H1 (cell line): ENCODE measurements at regions not wholly inside any gene's neighbourhood (a gene's known extent, or its start where the extent isn't known, plus 50 kb on each side); places are given as distances from the start of the nearest gene placed in this dataset.

Experiments used
- CTCF ChIA-PET: fragments of 300-600 bp; sonication (Branson Sonifier 250); formaldehyde crosslinking; loops from one replicate; lab custom pipeline; 2021; ENCODE audit not compliant: partially characterized antibody; lab: Charles Lee
- POLR2A ChIA-PET: fragments of 300-600 bp; sonication (Branson Sonifier 250); formaldehyde crosslinking; loops from one replicate; lab custom pipeline; 2021; ENCODE audit warnings: inconsistent platforms; ENCODE audit not compliant: partially characterized antibody; lab: Charles Lee
- DNase-seq, 2 experiments: peaks; one replicate each; pipeline versions ENCODE4 v3.0.0 to v3.0.0-alpha.2; 2010 to 2022; ENCODE audit warnings: low spot score in 2 of 2, low read depth in 1 of 2, mixed read lengths in 1 of 2
- FAIRE-seq: peaks from 2 replicates; lab custom pipeline; 2011; peaks lifted over from hg19 to GRCh38; lab: Jason Lieb, UNC
- H2AFZ ChIP-seq: 2 replicates; pipeline ENCODE4 v1.8.1; 2012; ENCODE audit warnings: low read length, inconsistent platforms
- H2AK5ac ChIP-seq: 2 replicates; pipeline ENCODE4 v1.6.1; 2013; ENCODE audit warnings: low read depth, low read length
- H2BK120ac ChIP-seq: replicated peaks from 2 replicates; pipeline ENCODE3; 2013; ENCODE audit warnings: low read depth, low read length, inconsistent platforms
- H2BK12ac ChIP-seq: 2 replicates; pipeline ENCODE4 v1.6.1; 2013; ENCODE audit warnings: low read depth, low read length
- H2BK15ac ChIP-seq: 2 replicates; pipeline ENCODE4 v1.6.1; 2013; ENCODE audit warnings: low read length
- H2BK20ac ChIP-seq: 2 replicates; pipeline ENCODE4 v1.6.1; 2013; ENCODE audit warnings: low read length
- H2BK5ac ChIP-seq: 2 replicates; pipeline ENCODE4 v1.6.1; 2013; ENCODE audit warnings: low read depth, low read length
- H3K14ac ChIP-seq: 2 replicates; pipeline ENCODE4 v1.6.1; 2013; ENCODE audit warnings: inconsistent platforms; ENCODE audit not compliant: insufficient read length
- H3K18ac ChIP-seq: 2 replicates; pipeline ENCODE4 v1.6.1; 2013; ENCODE audit warnings: low read length; ENCODE audit errors: extremely low read depth
- H3K23ac ChIP-seq: 2 replicates; pipeline ENCODE4 v1.6.1; 2013; ENCODE audit warnings: inconsistent platforms; ENCODE audit not compliant: insufficient read length
- H3K23me2 ChIP-seq: 2 replicates; pipeline ENCODE4 v1.6.1; 2013; ENCODE audit warnings: low read depth, low read length
- H3K27ac ChIP-seq: 2 replicates; pipeline ENCODE4 v1.6.1; 2011; ENCODE audit warnings: low read depth, low read length, inconsistent platforms
- H3K27me3 ChIP-seq, 4 experiments: replicated peaks in 1 of 4; 1 replicate in 1 of 4; 2 replicates in 3 of 4; pipeline versions ENCODE4 v1.6.1 to v1.8.1; 2011 to 2013; ENCODE audit warnings: low read length in 3 of 4, mild to moderate bottlenecking in 3 of 4, inconsistent platforms in 2 of 4, mixed read lengths in 2 of 4, moderate library complexity in 1 of 4; ENCODE audit not compliant: control insufficient read depth in 3 of 4, insufficient read depth in 3 of 4; ENCODE audit errors: extremely low read depth in 1 of 4
- H3K36me3 ChIP-seq, 4 experiments: 2 replicates each; pipeline versions ENCODE4 v1.6.1 to v1.8.1; 2011 to 2013; ENCODE audit warnings: mild to moderate bottlenecking in 4 of 4, low read length in 3 of 4, moderate library complexity in 2 of 4, control low read depth in 1 of 4, inconsistent platforms in 1 of 4; ENCODE audit not compliant: insufficient read depth in 4 of 4, control insufficient read depth in 2 of 4
- H3K4ac ChIP-seq: replicated peaks from 2 replicates; pipeline ENCODE3; 2013; ENCODE audit warnings: low read length, low read depth, mixed read lengths, inconsistent platforms; ENCODE audit not compliant: insufficient read length
- H3K4me1 ChIP-seq, 4 experiments: replicated peaks in 1 of 4; 1 replicate in 1 of 4; 2 replicates in 3 of 4; pipeline versions ENCODE4 v1.6.1 to v1.8.1; 2011 to 2013; ENCODE audit warnings: low read length in 3 of 4, inconsistent platforms in 2 of 4, mixed read lengths in 1 of 4; ENCODE audit not compliant: insufficient read depth in 4 of 4, control insufficient read depth in 3 of 4
- H3K4me2 ChIP-seq, 2 experiments: 2 replicates each; pipeline versions ENCODE4 v1.6.1 to v1.8.1; 2011 to 2013; ENCODE audit warnings: low read depth in 2 of 2, low read length in 2 of 2, control low read depth in 1 of 2, inconsistent platforms in 1 of 2, mild to moderate bottlenecking in 1 of 2; ENCODE audit not compliant: insufficient read depth in 1 of 2
- H3K4me3 ChIP-seq, 4 experiments: fragments of 200-600, 300-600 bp in 1 of 4; sonication (generic), shearing (Covaris generic), sonication (Bioruptor Twin) in 1 of 4; 2 replicates each; pipeline versions ENCODE4 v1.5.1 to v1.8.1; 2011 to 2016; ENCODE audit warnings: low read length in 4 of 4, low read depth in 3 of 4, control low read depth in 2 of 4, inconsistent platforms in 2 of 4, mild to moderate bottlenecking in 2 of 4, mixed read lengths in 1 of 4, moderate library complexity in 1 of 4; ENCODE audit not compliant: insufficient read depth in 2 of 4; ENCODE audit errors: extremely low read depth in 1 of 4
- H3K56ac ChIP-seq: replicated peaks from 2 replicates; pipeline ENCODE3; 2013; ENCODE audit warnings: low read depth, mild to moderate bottlenecking, mixed read lengths, low read length, inconsistent platforms; ENCODE audit not compliant: insufficient read length
- H3K79me1 ChIP-seq: 2 replicates; pipeline ENCODE4 v1.6.1; 2013; ENCODE audit warnings: low read depth, low read length, control low read depth
- H3K79me2 ChIP-seq, 2 experiments: 2 replicates each; pipeline versions ENCODE4 v1.6.1 to v1.8.1; 2012 to 2013; ENCODE audit warnings: low read length in 2 of 2, mild to moderate bottlenecking in 2 of 2, inconsistent platforms in 1 of 2; ENCODE audit not compliant: insufficient read depth in 2 of 2, control insufficient read depth in 1 of 2
- H3K9ac ChIP-seq, 4 experiments: replicated peaks in 1 of 4; 1 replicate in 1 of 4; 2 replicates in 3 of 4; pipeline versions ENCODE4 v1.6.1 to v1.8.1; 2011 to 2013; ENCODE audit warnings: low read depth in 3 of 4, low read length in 3 of 4, control low read depth in 2 of 4, mild to moderate bottlenecking in 2 of 4, moderate library complexity in 2 of 4, inconsistent platforms in 1 of 4; ENCODE audit errors: extremely low read depth in 1 of 4
- H3K9me3 ChIP-seq, 2 experiments: 2 replicates each; pipeline versions ENCODE4 v1.6.1 to v1.8.1; 2012 to 2013; ENCODE audit warnings: mild to moderate bottlenecking in 2 of 2, moderate library complexity in 2 of 2, control low read depth in 1 of 2, inconsistent platforms in 1 of 2, low read depth in 1 of 2, low read length in 1 of 2, mixed read lengths in 1 of 2; ENCODE audit not compliant: insufficient read depth in 2 of 2
- H4K20me1 ChIP-seq, 2 experiments: replicated peaks in 1 of 2; 2 replicates each; pipeline versions ENCODE3 to v1.8.1; 2011 to 2013; ENCODE audit warnings: inconsistent platforms in 2 of 2, low read length in 2 of 2, mild to moderate bottlenecking in 1 of 2; ENCODE audit not compliant: insufficient read depth in 2 of 2, control insufficient read depth in 1 of 2
- H4K5ac ChIP-seq: 2 replicates; pipeline ENCODE4 v1.6.1; 2013; ENCODE audit warnings: low read length, low read depth, mixed read lengths, inconsistent platforms; ENCODE audit not compliant: insufficient read length
- H4K8ac ChIP-seq: 2 replicates; pipeline ENCODE4 v1.8.0; 2013; ENCODE audit warnings: mild to moderate bottlenecking, moderate library complexity, low read length, inconsistent platforms; ENCODE audit not compliant: insufficient read depth; ENCODE audit errors: extremely low read depth
- H4K91ac ChIP-seq: replicated peaks from 2 replicates; pipeline ENCODE3; 2013; ENCODE audit warnings: low read length, mixed read lengths, inconsistent platforms; ENCODE audit not compliant: insufficient read length
- BRCA1 ChIP-seq: IDR thresholded peaks from 2 replicates; pipeline ENCODE4 v1.6.1; 2012; ENCODE audit warnings: low read depth, low read length, improper control_type of control experiment
- CHD2 ChIP-seq: IDR thresholded peaks from 2 replicates; pipeline ENCODE4 v1.6.1; 2012; ENCODE audit warnings: low read length, improper control_type of control experiment
- HDAC6 ChIP-seq: IDR thresholded peaks from one replicate; pipeline ENCODE4 v1.7.1; 2012; ENCODE audit warnings: low read depth, mild to moderate bottlenecking, inconsistent platforms, low read length, moderate library complexity
- JUND ChIP-seq: IDR thresholded peaks from 2 replicates; pipeline ENCODE4 v1.6.1; 2011; ENCODE audit warnings: mild to moderate bottlenecking, improper control_type of control experiment, low read length
- MAFK ChIP-seq: IDR thresholded peaks from 2 replicates; pipeline ENCODE4 v1.6.1; 2012; ENCODE audit warnings: low read depth, mild to moderate bottlenecking, improper control_type of control experiment, low read length
- MAX ChIP-seq: IDR thresholded peaks from 2 replicates; pipeline ENCODE4 v1.6.1; 2012; ENCODE audit warnings: inconsistent platforms
- POLR2A ChIP-seq, 2 experiments: IDR thresholded peaks; 1 replicate in 1 of 2; 2 replicates in 1 of 2; pipeline ENCODE4 v1.6.1; 2011; ENCODE audit warnings: low read depth in 2 of 2, low read length in 2 of 2, mild to moderate bottlenecking in 2 of 2; ENCODE audit errors: control extremely low read depth in 1 of 2
- SP1 ChIP-seq: IDR thresholded peaks from 2 replicates; pipeline ENCODE4 v1.6.1; 2011; ENCODE audit warnings: low read depth, low read length
- SP4 ChIP-seq: IDR thresholded peaks from 2 replicates; pipeline ENCODE4 v1.6.1; 2012; ENCODE audit warnings: low read length, inconsistent platforms
- TBP ChIP-seq: IDR thresholded peaks from 2 replicates; pipeline ENCODE4 v1.6.1; 2011; ENCODE audit warnings: low read depth, low read length, improper control_type of control experiment
- USF2 ChIP-seq: IDR thresholded peaks from 2 replicates; pipeline ENCODE4 v1.6.1; 2011; ENCODE audit warnings: low read length, improper control_type of control experiment
- WGBS, 2 experiments: shearing (Covaris generic) in 1 of 2; methylation state at CpG; one replicate each; pipeline versions ENCODE4 v1.1.6 to v1.1.7; 2013 to 2015; ENCODE audit warnings: low lambda C conversion rate in 2 of 2, mixed read lengths in 2 of 2, inconsistent platforms in 1 of 2, low coverage in 1 of 2, missing lambda C conversion rate in 1 of 2; ENCODE audit not compliant: insufficient replicate concordance in 2 of 2, insufficient coverage in 1 of 2, insufficient read length in 1 of 2; ENCODE audit errors: extremely low coverage in 1 of 2, missing lambda C conversion rate in 1 of 2; 5-methylcytosine and 5-hydroxymethylcytosine counted together

GRCh38 chr5:128673000-128673399 lies 135.0 kb upstream of the FBN2 start:
- no peak overlapping the region for H2BK5ac ChIP-seq
- peaks cover 3 to 11% of the 10 kb centered on the region in 2 experiments; a peak in 1 of 4 replicates for H3K9me3 ChIP-seq
- TF ChIP-seq SP4 (no peak), MAFK (no peak), BRCA1 (no peak), HDAC6 (no peak), SP1 (no peak), USF2 (no peak), MAX (no peak), JUND (no peak), CHD2 (no peak), POLR2A (IDR thresholded peaks at IDR 0.05; ENCODE audit: control extremely low read depth in 1 of 2, low read depth in 2 of 2, low read length in 2 of 2) (no peak), TBP (no peak)
- H2AK5ac ChIP-seq = no peak overlapping the region
- no peak overlapping the region for H4K91ac ChIP-seq
- ChIA-PET CTCF (interaction anchor here (0.8 to 5.2 kb wide), 12 partner anchors 9 to 461 kb away, joined by 3 to 26 read pairs (median 4); partner anchors contain the start of gene FBN2), POLR2A (interaction anchor here (0.6 kb wide), 1 partner anchor 697 kb away, joined by 4 read pairs; no protein-coding TSS in a partner anchor)
- no peak overlapping the region for H3K14ac ChIP-seq
- H3K9ac ChIP-seq = no peak overlapping the region
- H2BK120ac ChIP-seq = no peak overlapping the region
- no peak overlapping the region for H3K4me2 ChIP-seq
- no peak overlapping the region for H3K18ac ChIP-seq
- H3K4me1 ChIP-seq = peaks cover 0 to 3% (median 0%) of the 10 kb centered on the region in 4 experiments; a peak in 3 of 7 replicates
- no peak overlapping the region for H3K4ac ChIP-seq
- no peak for DNase-seq
- no peaks in the 10 kb centered on the region for H3K23me2 ChIP-seq
- no peak overlapping the region for H3K27ac ChIP-seq
- no peak overlapping the region for H2BK12ac ChIP-seq
- no peak overlapping the region for H2AFZ ChIP-seq
- H3K4me3 ChIP-seq = no peak overlapping the region
- no peak for FAIRE-seq
- no peak overlapping the region for H3K23ac ChIP-seq
- no peaks in the 10 kb centered on the region; a peak in 1 of 8 replicates for H3K36me3 ChIP-seq
- no peaks in the 10 kb centered on the region for H3K79me1 ChIP-seq
- H4K8ac ChIP-seq = no peak overlapping the region
- H3K56ac ChIP-seq = no peak overlapping the region
- no peak overlapping the region for H2BK20ac ChIP-seq
- no peak overlapping the region for H4K5ac ChIP-seq
- 83% methylated on average over 3 of the region's 3 CpGs; no CpG with 5 or more reads in 1 of the 2 experiments for WGBS, 2 experiments
- H4K20me1 ChIP-seq = no peaks in the 10 kb centered on the region
- H3K79me2 ChIP-seq = no peaks in the 10 kb centered on the region
- H2BK15ac ChIP-seq = no peak overlapping the region
- H3K27me3 ChIP-seq = no peaks in the 10 kb centered on the region
